ENCODE measurements at regions not wholly inside any gene's neighbourhood (a gene's known extent, or its start where the extent isn't known, plus 50 kb on each side); places are given as distances from the start of the nearest gene placed in this dataset.

DNA sequence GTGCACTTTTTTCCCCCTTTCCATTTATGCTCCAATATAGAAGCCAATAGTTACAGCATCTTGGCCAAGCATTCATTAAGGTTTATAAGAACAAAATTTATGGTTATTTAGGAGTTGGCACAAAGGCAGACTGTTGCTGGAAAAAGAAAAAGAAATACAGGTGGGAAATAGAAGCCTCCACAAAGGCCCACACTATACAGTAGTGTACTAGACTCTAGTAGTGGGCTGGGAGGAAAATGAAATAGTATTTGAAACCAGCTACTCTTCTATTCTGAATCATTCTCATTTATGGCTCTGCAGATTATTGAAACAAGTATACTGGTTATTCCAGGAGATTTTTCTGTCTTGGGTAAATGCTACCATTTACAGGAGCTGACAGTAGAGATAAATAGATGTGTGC, 80.9 kb upstream of the CDK6 start:
- intact Hi-C loops (cut with DNase I; ENCODE audit: low total_unique reads) = no loop called here
- TF ChIP-seq POLR2AphosphoS5 (IDR thresholded peaks at IDR 0.05) (no peak), POLR2A (IDR thresholded peaks at IDR 0.05) (no peak), EP300 (IDR thresholded peaks at IDR 0.05; ENCODE audit: low read depth) (no peak)
- TF ChIP-seq, protein P1, sequence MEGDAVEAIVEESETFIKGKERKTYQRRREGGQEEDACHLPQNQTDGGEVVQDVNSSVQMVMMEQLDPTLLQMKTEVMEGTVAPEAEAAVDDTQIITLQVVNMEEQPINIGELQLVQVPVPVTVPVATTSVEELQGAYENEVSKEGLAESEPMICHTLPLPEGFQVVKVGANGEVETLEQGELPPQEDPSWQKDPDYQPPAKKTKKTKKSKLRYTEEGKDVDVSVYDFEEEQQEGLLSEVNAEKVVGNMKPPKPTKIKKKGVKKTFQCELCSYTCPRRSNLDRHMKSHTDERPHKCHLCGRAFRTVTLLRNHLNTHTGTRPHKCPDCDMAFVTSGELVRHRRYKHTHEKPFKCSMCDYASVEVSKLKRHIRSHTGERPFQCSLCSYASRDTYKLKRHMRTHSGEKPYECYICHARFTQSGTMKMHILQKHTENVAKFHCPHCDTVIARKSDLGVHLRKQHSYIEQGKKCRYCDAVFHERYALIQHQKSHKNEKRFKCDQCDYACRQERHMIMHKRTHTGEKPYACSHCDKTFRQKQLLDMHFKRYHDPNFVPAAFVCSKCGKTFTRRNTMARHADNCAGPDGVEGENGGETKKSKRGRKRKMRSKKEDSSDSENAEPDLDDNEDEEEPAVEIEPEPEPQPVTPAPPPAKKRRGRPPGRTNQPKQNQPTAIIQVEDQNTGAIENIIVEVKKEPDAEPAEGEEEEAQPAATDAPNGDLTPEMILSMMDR (IDR thresholded peaks at IDR 0.05) = no peak
- H3K27me3 ChIP-seq = no peaks in the 10 kb centered on the region

DNA sequence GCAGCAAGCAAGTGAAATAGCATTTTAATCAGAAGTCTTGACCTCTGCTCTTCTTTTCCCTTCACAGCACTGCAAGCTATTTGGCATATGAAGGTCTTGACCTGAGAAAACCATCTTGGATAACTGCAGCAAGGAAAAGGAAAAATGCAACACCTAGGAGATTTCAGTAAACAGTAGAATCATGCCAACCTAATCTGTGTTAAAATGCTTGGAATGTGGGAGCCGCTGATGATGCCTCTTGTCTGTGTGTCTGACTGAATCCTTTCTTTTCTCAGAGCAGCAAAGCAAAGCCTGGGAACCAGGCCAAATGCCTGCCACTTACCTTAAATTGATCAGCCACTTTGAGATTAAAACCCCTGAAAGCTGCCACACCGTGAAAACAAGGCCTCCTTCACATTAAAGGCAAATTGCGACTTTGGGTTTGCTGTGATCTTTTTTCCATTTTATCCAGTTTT, 80.4 kb upstream of the CDK6 start:
- Histone ChIP-seq H3K4me3 (no peak overlapping the region), H3K27me3 (no peaks in the 10 kb centered on the region), H3K9me3 (no peaks in the 10 kb centered on the region), H3K4me1 (no peaks in the 10 kb centered on the region), H3K27ac (no peak overlapping the region), H3K36me3 (no peaks in the 10 kb centered on the region)
- in situ Hi-C loops (cut with MboI; ENCODE audit: low pct_ligation_motif_present in 1 of 4, low pct_unique_long_range_greater_than_20kb in 1 of 4, low sequenced_read_pairs in 3 of 4) (no loop called here), intact Hi-C loops (cut with DNase I; ENCODE audit: low total_unique reads) (no loop called here)
- WGBS, 2 donors (ENCODE audit: low coverage in 1 of 2) = 50 to 69% methylated on average over 3 of the region's 3 CpGs
- DNase-seq = no peak
- no peak for TF ChIP-seq POLR2A (IDR thresholded peaks at IDR 0.05)
- TF ChIP-seq, protein P1 (IDR thresholded peaks at IDR 0.05) = no peak
- TF ChIP-seq POLR2AphosphoS5 (IDR thresholded peaks at IDR 0.05) = no peak
- no peak for TF ChIP-seq EP300 (IDR thresholded peaks at IDR 0.05; ENCODE audit: low read depth)

More for the DNA sequence above, 80.9 kb upstream of the CDK6 start:
- Histone ChIP-seq H3K36me3 (no peaks in the 10 kb centered on the region), H3K27ac (no peak overlapping the region), H3K4me1 (no peaks in the 10 kb centered on the region), H3K9me3 (no peaks in the 10 kb centered on the region), H3K4me3 (no peak overlapping the region)
- in situ Hi-C loops (cut with MboI; ENCODE audit: low pct_ligation_motif_present in 1 of 4, low pct_unique_long_range_greater_than_20kb in 1 of 4, low sequenced_read_pairs in 3 of 4) = no loop called here
- no peak for DNase-seq

DNA sequence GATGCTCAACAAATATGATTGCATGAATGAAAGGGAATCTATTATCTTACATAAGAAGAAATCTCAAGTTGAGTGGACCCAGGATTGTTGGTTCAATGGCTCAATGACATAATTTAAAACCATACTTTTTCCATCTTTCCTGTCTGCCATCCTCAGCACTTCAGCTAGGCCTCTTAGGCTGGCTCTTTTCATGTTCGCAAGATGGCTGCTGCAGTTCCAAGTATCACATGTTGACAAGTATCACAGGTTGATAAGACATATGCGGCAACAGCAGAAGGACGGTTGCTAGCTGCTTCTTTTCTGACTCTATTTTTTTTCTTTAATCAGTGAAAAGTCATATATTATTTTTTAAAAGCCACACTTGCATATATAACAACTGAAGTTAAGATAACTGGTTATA, 79.0 kb upstream of the CDK6 start:
- in situ Hi-C loops (cut with MboI; ENCODE audit: low pct_ligation_motif_present in 1 of 4, low pct_unique_long_range_greater_than_20kb in 1 of 4, low sequenced_read_pairs in 3 of 4) (no loop called here), intact Hi-C loops (cut with DNase I; ENCODE audit: low total_unique reads) (no loop called here)
- no peak overlapping the region for H3K4me3 ChIP-seq
- H3K36me3 ChIP-seq = no peaks in the 10 kb centered on the region
- 93 to 100% methylated on average over 2 to 3 of the region's 3 CpGs for WGBS, 2 donors (ENCODE audit: low coverage in 1 of 2)
- no peak overlapping the region for H3K27ac ChIP-seq
- no peak for DNase-seq
- no peaks in the 10 kb centered on the region for H3K27me3 ChIP-seq
- no peaks in the 10 kb centered on the region for H3K9me3 ChIP-seq
- H3K4me1 ChIP-seq = no peaks in the 10 kb centered on the region
- TF ChIP-seq EP300 (IDR thresholded peaks at IDR 0.05; ENCODE audit: low read depth) = no peak
- TF ChIP-seq POLR2A (IDR thresholded peaks at IDR 0.05) = no peak
- TF ChIP-seq, protein P1 (IDR thresholded peaks at IDR 0.05) = no peak
- TF ChIP-seq POLR2AphosphoS5 (IDR thresholded peaks at IDR 0.05) = no peak

DNA sequence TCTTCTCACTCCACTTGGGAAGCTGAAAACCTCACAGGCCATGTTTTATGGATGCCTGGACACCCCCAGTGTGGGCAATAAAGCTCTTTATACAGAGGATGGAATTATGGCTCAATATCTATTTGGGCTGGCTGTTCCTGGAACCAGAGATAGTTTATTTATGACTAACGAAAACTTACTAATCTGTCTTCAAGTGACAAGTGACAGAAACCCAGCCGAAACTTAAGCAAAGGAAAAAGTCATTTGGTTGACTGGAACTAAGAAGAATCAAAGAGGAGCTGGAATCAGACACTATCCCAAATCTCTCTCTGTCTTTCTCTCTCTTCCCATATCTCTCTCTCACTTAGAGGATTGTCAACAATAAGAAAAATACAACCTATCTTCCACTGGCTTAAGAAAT, 78.3 kb upstream of the CDK6 start:
- 60% methylated on average over 1 to 2 of the region's 2 CpGs for WGBS, 2 donors (ENCODE audit: low coverage in 1 of 2)
- in situ Hi-C loops (cut with MboI; ENCODE audit: low pct_ligation_motif_present in 1 of 4, low pct_unique_long_range_greater_than_20kb in 1 of 4, low sequenced_read_pairs in 3 of 4) (no loop called here), intact Hi-C loops (cut with DNase I; ENCODE audit: low total_unique reads) (no loop called here)

More for the DNA sequence above, 78.3 kb upstream of the CDK6 start:
- H3K27me3 ChIP-seq = no peaks in the 10 kb centered on the region
- no peaks in the 10 kb centered on the region for H3K9me3 ChIP-seq
- DNase-seq = no peak
- no peak overlapping the region for H3K4me3 ChIP-seq
- H3K36me3 ChIP-seq = no peaks in the 10 kb centered on the region
- TF ChIP-seq POLR2AphosphoS5 (IDR thresholded peaks at IDR 0.05) (no peak), POLR2A (IDR thresholded peaks at IDR 0.05) (no peak), EP300 (IDR thresholded peaks at IDR 0.05; ENCODE audit: low read depth) (no peak)
- TF ChIP-seq, protein P1 (IDR thresholded peaks at IDR 0.05) = no peak
- no peaks in the 10 kb centered on the region for H3K4me1 ChIP-seq
- no peak overlapping the region for H3K27ac ChIP-seq
